ENCODE measurements at regions not wholly inside any gene's neighbourhood (a gene's known extent, or its start where the extent isn't known, plus 50 kb on each side); places are given as distances from the start of the nearest gene placed in this dataset.

DNA sequence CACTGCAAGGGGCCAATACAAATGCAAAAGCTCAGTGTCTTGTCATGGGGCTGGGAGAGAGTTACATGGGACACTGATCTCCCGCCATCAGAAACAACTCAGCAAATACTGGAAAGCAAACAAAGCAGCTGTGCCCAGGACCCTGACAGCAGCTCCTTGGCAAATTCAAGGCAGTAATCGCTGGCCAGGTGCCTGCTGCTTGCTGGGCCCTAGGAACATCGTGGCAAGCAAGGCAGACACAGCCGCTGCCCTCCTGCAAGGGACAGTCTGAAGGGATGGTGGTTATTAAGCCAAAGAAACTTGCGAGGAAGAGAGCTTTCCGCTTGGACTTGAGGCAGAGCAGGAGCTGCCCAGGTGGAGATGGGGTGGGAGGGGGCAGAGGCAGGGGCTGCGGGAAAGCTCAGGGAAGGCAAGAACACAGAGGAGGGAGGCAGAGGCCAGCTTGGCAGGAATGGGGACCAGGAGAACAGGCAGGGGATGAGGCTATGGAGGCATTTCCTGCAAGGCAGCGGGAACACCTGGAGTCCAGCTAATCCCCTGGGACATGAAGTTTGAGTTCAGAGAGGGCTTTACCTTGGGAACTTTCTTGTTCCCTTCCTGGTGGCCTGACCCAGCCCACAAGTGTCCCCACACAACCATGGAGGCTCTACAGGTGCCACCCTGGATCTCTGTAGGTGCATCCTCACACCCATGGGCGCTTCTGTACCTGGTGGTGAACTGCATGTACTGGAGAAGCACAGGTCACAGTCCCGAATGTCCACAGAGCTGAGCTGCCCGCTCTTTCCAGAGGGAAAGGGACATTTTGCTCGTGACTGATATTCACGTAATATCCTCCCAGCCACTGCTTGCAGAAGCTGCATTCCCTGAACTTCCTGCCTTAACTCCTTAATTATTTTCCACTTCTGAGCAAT lies 78.7 kb upstream of the ATP2B2 start:
- no peak for DNase-seq (ENCODE audit: low read depth in 2 of 2, low spot score in 1 of 2)

- no peak for DNase-seq (ENCODE audit: low read depth in 2 of 2, low spot score in 1 of 2)
These were observed 80.6 kb upstream of the ATP2B2 start for GRCh38 chr3:10585945-10586344.

- DNase-seq (ENCODE audit: low read depth in 2 of 2, low spot score in 1 of 2) = peak in 1 of 2 donors; percentile 5
These were observed 89.5 kb upstream of the ATP2B2 start for GRCh38 chr3:10594915-10595314.

DNA sequence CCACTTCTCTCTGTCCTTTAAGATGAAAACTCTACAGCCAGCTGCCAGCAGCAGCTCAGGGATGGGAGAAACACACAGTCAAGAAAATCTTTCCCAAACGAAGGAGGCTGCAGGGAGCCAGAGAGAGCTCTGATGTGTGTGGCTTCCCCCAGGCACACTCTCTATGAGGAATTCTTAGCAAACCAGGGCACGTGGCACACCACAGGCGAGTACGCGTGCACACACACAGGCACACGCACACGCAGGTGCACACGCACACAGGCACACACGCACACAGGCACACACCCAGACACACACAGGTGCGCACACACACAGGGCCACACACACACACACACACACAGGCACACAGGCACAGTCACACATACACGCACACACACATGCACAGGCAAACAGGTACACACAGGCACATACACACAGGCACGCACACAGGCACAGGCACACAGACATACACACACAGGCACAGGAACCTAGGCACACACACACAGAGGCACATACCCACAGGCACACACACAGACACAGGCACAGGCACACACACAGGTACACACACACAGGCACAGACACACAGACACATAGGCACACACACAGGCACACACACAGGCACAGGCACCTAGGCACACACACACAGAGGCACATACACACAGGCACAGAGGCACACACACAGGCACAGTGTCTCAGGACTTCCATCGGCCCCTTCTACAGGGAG lies 91.5 kb upstream of the ATP2B2 start:
- DNase-seq (ENCODE audit: low read depth in 2 of 2, low spot score in 1 of 2) = no peak

DNA sequence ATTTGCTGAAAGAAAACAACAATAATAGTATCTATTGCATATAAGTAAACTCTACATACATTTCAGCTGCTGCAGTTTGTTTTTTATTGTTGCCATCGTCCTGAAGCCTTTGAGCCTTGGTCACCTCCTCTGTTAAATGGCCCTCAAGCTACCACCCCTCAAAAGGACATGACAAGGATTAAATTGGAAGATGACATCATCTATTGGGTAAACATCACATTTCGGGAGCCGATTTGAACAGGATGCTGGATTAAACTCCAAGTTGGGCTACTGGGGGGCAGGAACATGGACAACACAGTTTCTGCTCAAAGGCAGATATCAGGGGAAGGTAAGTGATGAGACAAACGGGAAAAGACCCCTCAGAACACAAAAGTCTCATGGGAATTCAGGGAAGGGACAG lies 92.3 kb upstream of the ATP2B2 start:
- DNase-seq (ENCODE audit: low read depth in 2 of 2, low spot score in 1 of 2) = no peak

- DNase-seq (ENCODE audit: low read depth in 2 of 2, low spot score in 1 of 2) = no peak
These were observed 93.6 kb upstream of the ATP2B2 start for GRCh38 chr3:10599017-10599416.

- DNase-seq (ENCODE audit: low read depth in 2 of 2, low spot score in 1 of 2) = no peak
These were observed 94.1 kb upstream of the ATP2B2 start for GRCh38 chr3:10599444-10599843.

- DNase-seq (ENCODE audit: low read depth in 2 of 2, low spot score in 1 of 2) = no peak
These were observed 94.9 kb upstream of the ATP2B2 start for GRCh38 chr3:10600296-10600714.

DNA sequence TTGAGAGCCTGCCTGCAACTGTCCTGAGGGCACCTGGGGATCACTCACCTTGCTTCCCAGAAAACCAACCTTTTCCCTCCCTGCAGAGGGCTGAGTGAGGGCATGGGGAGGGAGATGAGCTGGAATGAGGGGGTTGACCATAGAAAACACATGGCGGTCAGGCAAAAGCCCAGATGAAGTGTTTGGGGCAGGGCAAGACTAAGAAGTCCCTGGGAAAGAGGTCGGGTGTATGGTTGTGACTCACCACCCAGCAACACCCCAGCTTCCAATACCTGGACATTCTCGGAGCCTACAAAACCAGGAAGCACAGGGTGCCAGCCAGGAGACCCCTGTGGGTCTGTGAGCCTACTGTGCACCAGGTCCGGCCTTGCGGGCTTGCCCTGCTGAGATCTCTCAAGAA lies 95.3 kb upstream of the ATP2B2 start:
- DNase-seq (ENCODE audit: low read depth in 2 of 2, low spot score in 1 of 2) = no peak

DNA sequence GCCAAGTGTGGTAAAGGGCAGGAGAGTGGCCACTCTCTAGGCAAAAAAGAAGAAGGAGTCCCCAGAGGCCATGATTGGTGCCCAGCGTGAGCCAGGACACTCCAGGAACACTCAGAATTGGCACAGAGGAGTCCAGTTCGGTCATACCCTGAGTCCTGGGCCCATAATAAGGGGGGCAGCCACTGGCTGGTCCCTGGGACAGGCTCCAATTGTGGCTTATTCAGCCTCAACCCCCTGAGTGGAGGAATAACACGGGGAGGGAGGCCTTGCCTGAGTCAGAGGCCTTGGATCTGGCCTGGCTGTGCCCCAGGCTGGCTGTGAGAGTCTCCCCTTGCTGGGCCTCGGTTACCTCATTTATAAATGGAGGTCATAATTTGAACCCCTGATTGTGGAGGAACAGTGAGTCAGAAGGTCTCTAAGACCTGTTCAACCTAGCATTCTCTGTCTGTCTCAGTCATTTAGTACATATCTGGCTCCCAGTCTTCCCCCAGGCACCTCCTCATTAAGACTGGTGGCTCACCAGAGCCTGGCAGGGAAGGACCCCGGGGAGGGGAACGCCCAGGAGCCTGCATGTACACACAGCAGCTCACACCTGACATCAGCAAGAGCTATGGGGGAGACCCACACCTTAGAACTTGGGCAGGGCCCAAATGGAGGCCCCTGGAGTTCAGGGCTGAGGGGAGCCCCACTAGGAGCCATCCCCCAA lies 95.9 kb upstream of the ATP2B2 start:
- no peak for DNase-seq (ENCODE audit: low read depth in 2 of 2, low spot score in 1 of 2)

- no peak for DNase-seq (ENCODE audit: low read depth in 2 of 2, low spot score in 1 of 2)
These were observed 96.5 kb upstream of the ATP2B2 start for GRCh38 chr3:10601857-10602230.

GRCh38 chr3:10602271-10602670 lies 96.9 kb upstream of the ATP2B2 start:
- no peak for DNase-seq (ENCODE audit: low read depth in 2 of 2, low spot score in 1 of 2)

- peak in 1 of 2 donors; percentile 40 for DNase-seq (ENCODE audit: low read depth in 2 of 2, low spot score in 1 of 2)
These were observed 97.7 kb upstream of the ATP2B2 start for GRCh38 chr3:10602769-10603768.

GRCh38 chr3:10609134-10609533 lies 103.7 kb upstream of the ATP2B2 start:
- no peak for DNase-seq (ENCODE audit: low read depth in 2 of 2, low spot score in 1 of 2)

GRCh38 chr3:10614168-10614567 lies 108.8 kb upstream of the ATP2B2 start:
- DNase-seq (ENCODE audit: low read depth in 2 of 2, low spot score in 1 of 2) = no peak

DNA sequence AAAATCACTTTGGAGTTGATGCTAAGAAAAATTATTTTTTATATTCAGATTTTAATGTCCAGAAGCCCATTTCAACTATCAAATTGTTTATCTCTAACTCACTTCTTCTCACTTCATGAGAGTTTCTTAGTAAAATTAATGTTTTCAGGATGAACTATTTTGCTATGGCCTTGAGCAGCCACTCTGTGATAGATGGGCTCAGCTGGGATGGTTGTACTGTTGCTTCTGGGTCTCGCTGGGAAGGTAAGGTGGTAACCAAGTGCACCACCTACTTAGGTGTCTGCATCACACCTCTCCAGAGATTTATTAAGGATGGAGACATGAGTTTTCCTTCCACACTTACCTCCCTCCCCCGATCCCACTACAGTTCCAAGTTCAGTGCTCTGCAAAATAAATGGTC lies 110.3 kb upstream of the ATP2B2 start:
- DNase-seq (ENCODE audit: low read depth in 2 of 2, low spot score in 1 of 2) = no peak

GRCh38 chr3:10616321-10616720 lies 110.9 kb upstream of the ATP2B2 start:
- DNase-seq (ENCODE audit: low read depth in 2 of 2, low spot score in 1 of 2) = no peak

GRCh38 chr3:10619989-10620832 lies 114.8 kb upstream of the ATP2B2 start:
- no peak for DNase-seq (ENCODE audit: low read depth in 2 of 2, low spot score in 1 of 2)

- DNase-seq (ENCODE audit: low read depth in 2 of 2, low spot score in 1 of 2) = no peak
These were observed 115.4 kb upstream of the ATP2B2 start for GRCh38 chr3:10620833-10621082.
